IPS-11a (cell line): ENCODE measurements at regions not wholly inside any gene's neighbourhood (a gene's known extent, or its start where the extent isn't known, plus 50 kb on each side); places are given as distances from the start of the nearest gene placed in this dataset.

Source experiments
- H3K4me3 ChIP-seq: one replicate; pipeline ENCODE4 v1.5.1; 2013; ENCODE audit warnings: low read depth, low read length, control low read depth

DNA sequence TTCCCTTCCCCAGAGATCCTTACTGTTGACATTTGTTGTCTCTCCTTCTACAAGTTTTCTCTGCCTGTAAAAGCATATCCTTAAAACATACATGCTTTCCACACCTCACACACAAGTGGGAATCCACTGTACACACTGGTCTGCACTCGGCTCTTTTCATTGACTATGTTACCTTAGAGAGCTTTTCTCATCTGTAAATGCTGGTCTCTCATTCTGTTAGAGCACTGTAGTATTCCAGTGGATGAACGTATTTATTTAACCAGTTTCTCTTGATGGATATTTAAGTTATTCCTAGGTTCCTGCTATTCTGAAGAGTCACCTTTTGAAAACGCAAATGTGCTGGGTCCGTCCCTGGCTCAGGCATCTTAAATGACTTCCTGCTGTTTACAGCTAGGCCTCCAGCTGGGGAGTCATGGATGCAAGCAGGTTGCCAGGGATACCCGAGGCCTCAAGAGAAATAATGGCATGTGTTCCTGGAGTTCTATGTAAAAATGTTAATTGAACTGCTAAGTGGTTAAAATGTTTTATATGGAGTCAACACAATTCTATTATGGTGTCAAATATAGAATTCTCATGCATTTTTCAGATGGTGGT lies 61.1 kb upstream of the TGM3 start:
- no peak overlapping the region for H3K4me3 ChIP-seq

GRCh38 chr20:2236256-2236655 lies 59.5 kb upstream of the TGM3 start:
- H3K4me3 ChIP-seq, result no peak overlapping the region

- no peak overlapping the region for H3K4me3 ChIP-seq
Measured at GRCh38 chr20:2237059-2237458, 58.7 kb upstream of the TGM3 start.

GRCh38 chr20:2238601-2239000 lies 57.2 kb upstream of the TGM3 start:
- no peak overlapping the region for H3K4me3 ChIP-seq

DNA sequence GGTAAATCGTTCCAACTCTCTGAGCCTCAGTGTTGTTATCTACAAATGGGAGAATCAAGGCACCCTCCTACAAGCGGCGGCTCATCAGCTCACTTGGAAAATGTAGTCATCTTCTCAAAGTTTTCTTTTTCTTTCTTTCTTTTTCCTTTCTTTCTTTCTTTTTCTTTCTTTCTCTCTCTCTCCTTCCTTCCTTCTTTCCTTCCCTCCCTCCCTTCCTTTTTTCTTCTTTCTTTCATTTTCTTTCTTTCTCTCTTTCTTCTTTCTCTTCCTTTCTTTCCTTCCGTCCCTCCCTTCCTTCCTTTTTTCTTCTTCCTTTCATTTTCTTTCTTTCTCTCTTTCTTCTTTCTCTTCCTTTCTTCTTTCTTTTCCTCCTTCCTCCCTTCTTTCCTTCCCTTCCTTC lies 55.0 kb upstream of the TGM3 start:
- no peak overlapping the region for H3K4me3 ChIP-seq

DNA sequence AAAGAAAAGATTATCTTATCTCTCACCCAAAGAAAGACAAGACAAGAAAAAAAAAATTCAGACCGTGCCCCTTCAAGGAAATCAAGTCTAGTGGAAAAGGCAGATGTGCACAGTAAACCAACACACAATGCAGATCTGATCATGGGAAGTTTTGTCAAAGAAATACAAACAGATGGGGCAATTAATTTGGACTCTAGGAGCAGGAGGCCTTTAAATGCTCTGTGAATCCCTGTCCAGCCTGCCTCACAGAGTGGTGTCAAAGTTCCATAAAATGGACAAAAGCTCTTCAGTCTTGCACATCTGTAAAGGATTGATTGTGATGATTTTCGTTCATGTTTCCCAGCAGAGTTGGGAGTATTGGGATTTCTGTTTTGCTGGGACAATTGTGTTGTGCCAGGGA lies 53.1 kb upstream of the TGM3 start:
- no peak overlapping the region for H3K4me3 ChIP-seq

- no peak overlapping the region for H3K4me3 ChIP-seq
Measured at GRCh38 chr20:2244523-2244922, 51.3 kb upstream of the TGM3 start.

DNA sequence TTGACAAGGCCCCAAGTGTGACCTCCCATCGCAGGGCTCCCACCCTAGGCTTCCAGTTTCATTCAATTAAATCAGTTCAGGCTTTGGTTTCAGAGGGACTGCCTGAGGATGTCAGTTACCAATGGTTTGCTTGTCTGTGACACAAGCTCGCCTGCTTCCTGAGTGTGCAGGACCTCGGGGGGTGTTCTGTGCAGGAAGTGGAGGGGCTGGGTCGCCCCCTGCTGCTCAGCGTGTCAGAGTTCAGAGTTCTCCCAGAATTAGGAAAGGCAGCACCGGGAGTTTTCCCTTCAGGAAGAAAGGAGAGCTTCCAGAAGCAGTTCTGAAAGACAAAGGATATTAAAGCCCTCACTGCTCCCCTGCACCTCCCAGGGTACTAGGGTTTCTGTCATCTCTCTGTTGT lies 50.8 kb upstream of the TGM3 start:
- no peak overlapping the region for H3K4me3 ChIP-seq

DNA sequence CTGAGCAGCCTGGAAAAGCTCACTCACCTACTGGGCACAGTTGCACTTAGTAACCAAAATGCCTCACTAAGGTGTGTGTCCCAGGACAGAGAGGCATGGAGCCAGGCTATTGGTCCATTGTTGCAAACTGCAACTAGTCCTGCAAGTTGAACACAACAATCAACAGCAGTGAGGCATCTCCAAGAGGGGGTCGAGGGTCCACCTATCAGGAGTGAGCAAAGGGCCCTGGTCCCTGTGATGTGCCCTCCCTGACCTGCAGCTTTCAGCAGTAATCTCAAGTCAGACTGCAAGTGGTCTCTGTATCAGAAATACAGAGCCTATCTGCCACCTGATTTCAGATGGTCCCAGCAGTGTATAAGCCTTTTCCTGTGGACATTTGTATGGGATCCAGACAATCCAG lies 50.2 kb upstream of the TGM3 start:
- H3K4me3 ChIP-seq, result no peak overlapping the region
